C4-2B (cell line): ENCODE measurements at regions not wholly inside any gene's neighbourhood (a gene's known extent, or its start where the extent isn't known, plus 50 kb on each side); places are given as distances from the start of the nearest gene placed in this dataset.

Source experiments
- H3K27ac ChIP-seq: fragments of 450-650 bp; 2 replicates; pipeline ENCODE4 v1.5.1; 2017
- ZFX ChIP-seq: fragments of 450-650 bp; IDR thresholded peaks from 2 replicates; pipeline ENCODE4 v1.6.1; 2017
- TF ChIP-seq, protein P1 (sequence below): fragments of 450-650 bp; conservative IDR thresholded peaks from 2 replicates; pipeline ENCODE4 v1.5.1; 2017; ENCODE audit warnings: mild to moderate bottlenecking

DNA sequence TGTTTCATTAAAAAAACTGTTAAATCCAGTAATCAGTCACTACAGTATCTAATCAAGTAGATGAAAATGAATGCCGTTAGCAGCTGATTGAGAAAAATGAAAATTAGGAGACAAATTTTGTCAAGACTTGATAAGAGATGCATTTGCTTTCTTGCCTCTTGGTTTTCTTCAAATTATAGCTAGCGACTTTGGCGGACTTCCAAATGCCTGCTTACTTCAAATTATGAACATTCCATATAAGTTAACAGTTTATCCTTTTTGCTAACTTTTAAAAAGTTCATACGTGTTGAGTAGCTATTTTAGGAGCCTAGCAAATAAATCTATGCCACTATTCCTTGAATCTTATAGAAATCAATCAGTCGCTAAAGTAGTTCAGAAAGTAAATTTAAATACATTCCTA lies 58.8 kb downstream of the PPP4R3C start:
- no peak for TF ChIP-seq ZFX
- TF ChIP-seq, protein P1, sequence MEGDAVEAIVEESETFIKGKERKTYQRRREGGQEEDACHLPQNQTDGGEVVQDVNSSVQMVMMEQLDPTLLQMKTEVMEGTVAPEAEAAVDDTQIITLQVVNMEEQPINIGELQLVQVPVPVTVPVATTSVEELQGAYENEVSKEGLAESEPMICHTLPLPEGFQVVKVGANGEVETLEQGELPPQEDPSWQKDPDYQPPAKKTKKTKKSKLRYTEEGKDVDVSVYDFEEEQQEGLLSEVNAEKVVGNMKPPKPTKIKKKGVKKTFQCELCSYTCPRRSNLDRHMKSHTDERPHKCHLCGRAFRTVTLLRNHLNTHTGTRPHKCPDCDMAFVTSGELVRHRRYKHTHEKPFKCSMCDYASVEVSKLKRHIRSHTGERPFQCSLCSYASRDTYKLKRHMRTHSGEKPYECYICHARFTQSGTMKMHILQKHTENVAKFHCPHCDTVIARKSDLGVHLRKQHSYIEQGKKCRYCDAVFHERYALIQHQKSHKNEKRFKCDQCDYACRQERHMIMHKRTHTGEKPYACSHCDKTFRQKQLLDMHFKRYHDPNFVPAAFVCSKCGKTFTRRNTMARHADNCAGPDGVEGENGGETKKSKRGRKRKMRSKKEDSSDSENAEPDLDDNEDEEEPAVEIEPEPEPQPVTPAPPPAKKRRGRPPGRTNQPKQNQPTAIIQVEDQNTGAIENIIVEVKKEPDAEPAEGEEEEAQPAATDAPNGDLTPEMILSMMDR: no peak

DNA sequence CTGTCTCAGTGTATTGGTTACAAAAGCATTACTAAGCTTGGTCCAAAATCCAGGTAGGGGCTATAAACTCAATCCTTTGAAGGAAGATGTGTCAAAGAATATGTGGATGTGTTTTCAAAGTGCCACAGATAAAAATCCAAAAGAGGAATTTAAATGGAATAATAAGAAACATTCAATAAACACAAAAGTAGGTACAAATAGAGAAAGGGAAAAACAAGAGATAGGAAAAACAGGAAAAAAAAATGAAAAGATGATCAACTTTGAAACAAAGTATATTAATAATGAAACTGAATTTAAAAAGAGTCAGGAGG lies 64.0 kb downstream of the PPP4R3C start:
- H3K27ac ChIP-seq: no peak overlapping the region; the same call in 1 of the 2 replicates
- no peak for TF ChIP-seq ZFX
- TF ChIP-seq, protein P1: peak; percentile 65

More for the DNA sequence above, 58.8 kb downstream of the PPP4R3C start:
- H3K27ac ChIP-seq: no peak overlapping the region

DNA sequence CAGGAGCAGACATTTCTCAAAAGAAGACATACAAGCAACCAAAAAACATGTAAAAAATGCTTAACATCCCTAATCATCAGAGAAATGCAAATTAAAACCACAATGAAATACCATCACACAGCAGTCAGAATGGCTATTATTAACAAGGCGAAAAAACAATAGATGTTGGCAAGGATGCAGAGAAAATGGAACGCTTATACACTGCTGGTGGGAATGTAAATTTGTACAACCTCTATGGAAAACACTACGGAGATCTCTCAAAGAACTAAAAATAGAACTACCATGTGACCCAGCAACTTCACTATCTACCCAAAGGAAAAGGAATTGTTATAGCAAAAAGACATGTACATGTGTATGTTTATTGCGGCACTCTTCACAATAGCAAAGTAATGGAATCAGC lies 71.5 kb downstream of the PPP4R3C start:
- no peak overlapping the region for H3K27ac ChIP-seq
- TF ChIP-seq, protein P1: no peak
- no peak for TF ChIP-seq ZFX

GRCh38 chrX:27381419-27381818 lies 81.7 kb downstream of the PPP4R3C start:
- peak overlapping the region; percentile 43; the same call in 1 of the 2 replicates for H3K27ac ChIP-seq
- no peak for TF ChIP-seq ZFX
- TF ChIP-seq, protein P1: no peak

GRCh38 chrX:27380163-27380845 lies 82.8 kb downstream of the PPP4R3C start:
- no peak for TF ChIP-seq ZFX
- TF ChIP-seq, protein P1: peak; percentile 8; the same call in 1 of the 2 replicates
- peak overlapping the region; percentile 43; the same call in 1 of the 2 replicates for H3K27ac ChIP-seq

GRCh38 chrX:27354021-27354420 lies 109.1 kb downstream of the PPP4R3C start:
- no peak for TF ChIP-seq ZFX
- TF ChIP-seq, protein P1: no peak
- H3K27ac ChIP-seq: no peak overlapping the region

GRCh38 chrX:27350476-27350875 lies 112.7 kb downstream of the PPP4R3C start:
- TF ChIP-seq, protein P1: no peak
- no peak for TF ChIP-seq ZFX

More at GRCh38 chrX:27350476-27350875, 112.7 kb downstream of the PPP4R3C start:
- H3K27ac ChIP-seq: no peak overlapping the region
